Epithelial cell of proximal tubule (primary cell): ENCODE measurements at regions not wholly inside any gene's neighbourhood (a gene's known extent, or its start where the extent isn't known, plus 50 kb on each side); places are given as distances from the start of the nearest gene placed in this dataset.

Source experiments
- DNase-seq: peaks from one replicate; pipeline ENCODE4 v3.0.0-alpha.2; 2011; ENCODE audit warnings: low read depth
- H3K4me3 ChIP-seq: 2 replicates; pipeline ENCODE4 v1.5.1; 2011; ENCODE audit warnings: low read depth, mild to moderate bottlenecking, low read length
- CTCF ChIP-seq: conservative IDR thresholded peaks from 2 replicates; pipeline ENCODE4 v1.5.1; 2012; ENCODE audit warnings: low read depth, mild to moderate bottlenecking, low read length

- no peak for DNase-seq
- no peak for TF ChIP-seq CTCF
- H3K4me3 ChIP-seq: no peak overlapping the region
These were observed 223.2 kb upstream of the PGRMC2 start for GRCh38 chr4:128510850-128511249.

- no peak for TF ChIP-seq CTCF
- H3K4me3 ChIP-seq: no peak overlapping the region
- DNase-seq: no peak
These were observed 215.4 kb upstream of the PGRMC2 start for GRCh38 chr4:128502818-128503527.

DNA sequence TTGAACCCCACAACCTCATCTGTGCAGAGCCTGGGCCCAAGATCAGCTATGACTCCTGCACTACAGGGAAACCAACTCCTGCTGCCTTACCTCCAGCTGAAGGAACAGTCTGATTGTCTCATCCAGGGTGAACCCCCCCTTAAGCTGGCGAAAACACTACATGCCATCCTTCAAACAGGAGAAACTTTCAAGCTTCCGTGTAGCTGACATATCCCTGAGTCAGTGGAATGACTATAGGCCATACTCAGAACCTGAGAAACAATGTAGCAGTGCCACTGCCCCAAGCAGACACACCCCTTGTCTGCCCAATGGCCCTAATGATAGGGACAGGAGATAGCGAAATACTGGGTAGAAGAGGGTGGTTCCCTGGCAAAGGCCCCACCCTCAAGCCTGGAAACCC, 213.6 kb upstream of the PGRMC2 start:
- H3K4me3 ChIP-seq: no peak overlapping the region
- no peak for DNase-seq
- TF ChIP-seq CTCF: no peak

- no peak for DNase-seq
- no peak for TF ChIP-seq CTCF
- H3K4me3 ChIP-seq: no peak overlapping the region
These were observed 200.6 kb upstream of the PGRMC2 start for GRCh38 chr4:128488055-128488705.

GRCh38 chr4:128484896-128485295, 197.3 kb upstream of the PGRMC2 start:
- H3K4me3 ChIP-seq: no peak overlapping the region
- TF ChIP-seq CTCF: no peak
- no peak for DNase-seq

DNA sequence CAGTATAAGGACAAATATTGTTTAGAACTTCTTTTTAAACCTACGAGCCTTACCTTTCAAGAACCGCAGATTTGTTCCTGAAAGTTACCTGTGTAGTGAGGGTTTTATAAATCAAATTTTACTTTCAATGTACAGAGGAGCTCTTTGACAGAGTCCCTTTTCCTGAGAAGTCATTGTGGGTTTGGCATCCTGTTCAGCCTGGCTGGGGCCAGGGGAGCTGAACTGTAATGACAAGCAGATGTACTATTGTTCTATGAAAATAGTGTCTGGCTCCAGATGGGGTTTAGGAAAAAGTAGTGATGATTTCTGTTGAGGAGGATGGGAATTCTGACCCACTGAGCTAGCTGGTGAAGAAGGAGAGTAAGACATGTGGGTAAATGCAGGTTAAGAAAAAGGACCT, 196.2 kb upstream of the PGRMC2 start:
- no peak for DNase-seq
- TF ChIP-seq CTCF: no peak

GRCh38 chr4:128483041-128483440, 195.4 kb upstream of the PGRMC2 start:
- TF ChIP-seq CTCF: no peak
- DNase-seq: no peak
- no peak overlapping the region for H3K4me3 ChIP-seq

More for the DNA sequence above, 196.2 kb upstream of the PGRMC2 start:
- H3K4me3 ChIP-seq: no peak overlapping the region
